CD4-positive, alpha-beta T cell treated with Interleukin-6 for 4 hours (primary cell): ENCODE measurements at regions not wholly inside any gene's neighbourhood (a gene's known extent, or its start where the extent isn't known, plus 50 kb on each side); places are given as distances from the start of the nearest gene placed in this dataset.

Source experiments
- DNase-seq: peaks from one replicate; pipeline ENCODE4 v3.0.0-alpha.2; 2020; ENCODE audit warnings: mixed read lengths

DNA sequence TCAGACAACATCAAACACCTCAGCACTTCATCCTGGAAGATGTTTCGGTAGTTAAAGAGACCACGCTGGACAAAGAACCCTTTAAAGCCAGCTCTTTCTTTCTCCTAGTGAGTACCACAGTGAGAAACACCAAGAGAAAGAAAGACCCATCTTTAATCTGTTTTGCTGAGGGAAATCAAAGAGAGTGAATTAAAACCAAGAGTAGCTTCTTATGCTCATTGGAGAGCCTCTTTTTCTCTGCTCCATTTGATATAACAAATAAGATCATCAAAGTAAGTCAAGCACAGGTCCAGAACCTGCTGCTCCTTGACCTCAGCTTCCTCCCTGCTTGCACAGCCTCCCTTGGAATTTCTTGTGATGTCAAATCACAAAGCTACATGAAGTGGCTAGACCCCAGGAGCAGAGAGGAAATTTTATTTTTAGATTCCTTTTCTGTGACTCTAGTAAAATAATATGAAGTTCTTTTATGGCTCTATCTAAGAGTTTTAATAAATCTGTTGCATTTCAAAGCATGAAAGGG is 436.4 kb downstream of the C3orf38 start:
- no peak for DNase-seq

DNA sequence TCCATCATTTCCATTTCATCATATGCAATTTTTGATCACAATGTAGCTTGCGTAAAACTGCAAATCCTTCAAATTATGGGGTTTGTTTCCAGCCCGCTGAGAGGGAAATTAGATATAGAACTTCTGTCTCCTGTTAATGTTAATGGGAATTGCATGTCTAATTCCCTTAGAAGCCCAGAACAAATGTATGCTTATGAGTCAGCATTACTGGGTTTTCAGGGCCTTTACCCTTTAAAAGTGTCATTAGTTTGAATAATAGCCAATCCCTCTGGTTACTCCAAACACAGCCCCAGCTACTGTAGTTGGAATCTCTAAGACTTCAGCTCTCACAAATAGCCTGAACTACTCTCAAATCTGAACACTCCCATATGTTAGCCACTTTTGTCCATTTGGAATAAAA is 439.4 kb downstream of the C3orf38 start:
- DNase-seq = no peak

GRCh38 chr3:88595026-88595425 is 445.3 kb downstream of the C3orf38 start:
- no peak for DNase-seq

GRCh38 chr3:88596451-88596850 is 446.7 kb downstream of the C3orf38 start:
- DNase-seq = no peak

- no peak for DNase-seq
These were observed 461.1 kb downstream of the C3orf38 start for GRCh38 chr3:88610820-88611219.

DNA sequence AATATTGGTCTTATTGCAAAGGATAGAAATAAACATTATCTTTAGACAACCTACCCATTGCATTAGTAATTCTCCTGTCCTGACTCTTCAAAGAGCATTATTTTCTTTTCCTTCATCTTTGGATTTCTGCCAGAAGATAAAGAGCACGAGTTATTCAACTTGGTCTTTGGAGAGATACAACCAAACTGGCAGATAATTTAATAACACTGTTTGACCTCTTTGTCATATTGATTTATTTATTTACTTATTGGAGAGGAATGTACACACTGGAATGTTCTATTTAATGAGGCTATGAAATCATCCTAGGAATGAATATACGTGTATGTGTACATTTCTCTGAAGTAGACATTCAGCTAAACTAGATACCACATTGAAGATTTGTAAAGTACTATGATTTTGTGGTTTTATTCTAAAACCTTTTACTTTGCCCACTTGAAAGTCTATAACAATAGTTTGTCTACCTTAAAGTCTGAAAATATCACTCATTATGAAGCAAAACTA is 462.1 kb downstream of the C3orf38 start:
- no peak for DNase-seq

DNA sequence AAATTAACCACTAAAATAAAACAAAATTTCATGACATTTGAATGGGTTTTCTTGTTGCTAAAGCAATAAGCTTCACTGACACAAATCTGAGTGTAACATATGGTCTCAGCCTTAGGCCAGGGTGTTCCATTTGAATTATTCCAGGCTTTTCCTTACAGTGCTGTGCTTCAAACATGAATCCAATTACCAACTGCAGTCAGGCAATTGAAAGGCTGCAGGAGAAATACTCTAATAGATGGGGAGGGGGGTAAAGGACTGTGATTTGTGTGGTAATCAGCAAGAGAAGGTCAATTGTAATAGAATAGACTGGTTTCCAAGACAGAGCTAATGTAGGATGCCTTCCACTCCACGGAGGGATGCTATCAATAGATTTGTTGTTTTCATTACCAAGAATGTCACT is 466.7 kb downstream of the C3orf38 start:
- no peak for DNase-seq

DNA sequence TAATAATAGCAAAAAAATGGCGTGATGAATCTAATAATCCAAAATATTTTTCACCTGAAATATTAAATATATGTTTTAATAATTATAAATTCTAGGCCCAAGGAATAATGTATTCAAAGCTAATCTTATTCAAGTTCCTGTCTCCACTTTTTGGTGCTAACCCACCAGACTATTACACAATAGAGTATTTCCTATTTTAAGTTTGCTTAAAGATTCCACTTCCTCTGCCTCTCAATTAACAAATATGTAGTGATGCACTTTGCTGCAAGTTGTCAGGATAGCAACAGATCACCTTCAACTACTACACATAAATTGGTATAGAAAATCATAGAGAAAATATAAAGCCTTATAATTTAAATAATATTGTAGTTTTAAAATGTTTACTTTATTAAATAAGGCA is 467.5 kb downstream of the C3orf38 start:
- DNase-seq = no peak

DNA sequence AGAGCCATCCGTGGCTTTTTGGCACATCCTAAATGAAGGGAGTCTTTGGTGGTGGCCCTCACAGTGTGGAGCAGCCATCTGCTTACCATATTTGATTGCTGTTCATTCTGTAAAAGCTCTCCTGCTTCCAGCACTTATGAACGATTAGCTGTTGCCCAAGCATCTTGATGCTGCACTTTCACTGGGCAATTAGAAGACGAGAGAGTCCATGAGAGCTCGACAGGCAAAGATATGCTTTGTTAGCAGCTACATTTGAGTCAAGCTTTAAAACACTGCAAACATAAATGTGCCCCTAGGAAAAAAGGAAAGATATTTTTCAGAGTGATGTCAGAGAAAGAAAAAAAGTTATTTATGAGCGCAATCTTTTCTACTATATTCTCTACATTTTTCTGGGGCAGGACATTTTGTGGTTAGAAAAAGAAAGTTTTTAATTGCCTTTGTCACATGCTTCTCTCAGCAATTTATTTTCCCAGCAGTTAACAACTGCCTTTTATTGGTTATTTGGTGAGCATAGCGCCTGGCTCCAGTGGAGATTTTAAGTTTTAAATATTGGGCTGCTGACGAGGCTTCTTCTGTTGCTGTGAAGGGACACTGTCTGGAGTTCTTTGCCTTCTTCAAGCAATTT is 468.4 kb downstream of the C3orf38 start:
- no peak for DNase-seq

- no peak for DNase-seq
These were observed 471.8 kb downstream of the C3orf38 start for GRCh38 chr3:88621586-88621985.

- no peak for DNase-seq
These were observed 473.9 kb downstream of the C3orf38 start for GRCh38 chr3:88623709-88624108.

DNA sequence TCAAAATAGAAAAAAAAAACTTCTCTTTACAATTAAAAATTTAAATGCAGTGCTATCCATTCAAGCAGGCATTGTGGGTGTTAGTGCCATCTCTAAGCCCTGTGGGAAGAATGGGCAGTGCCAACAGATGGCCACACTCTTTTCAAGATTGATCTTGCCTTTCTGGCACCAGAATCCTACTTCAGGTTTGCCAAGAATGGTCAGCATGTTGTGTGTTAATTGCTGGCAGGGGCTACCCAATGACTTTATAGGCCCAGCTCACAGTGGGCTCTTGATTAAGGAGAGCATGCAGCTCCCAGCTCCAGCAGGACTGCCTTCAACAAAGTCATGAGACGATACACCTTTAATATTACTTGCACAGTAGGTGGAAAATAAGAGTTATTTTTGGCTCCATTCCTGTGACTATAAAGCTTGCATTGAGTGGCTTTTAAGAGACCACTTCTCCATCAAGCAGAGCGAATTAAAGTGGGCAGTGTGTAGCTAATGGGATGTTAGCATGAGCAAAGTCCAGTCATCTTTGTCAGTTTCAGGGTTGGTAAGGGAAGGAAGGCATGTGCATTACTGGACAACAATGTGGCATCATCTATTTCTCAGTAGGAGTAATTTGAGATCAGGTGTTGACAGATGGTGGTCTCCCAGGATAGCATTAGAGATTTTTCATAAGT is 476.8 kb downstream of the C3orf38 start:
- DNase-seq = no peak

- no peak for DNase-seq
These were observed 478.5 kb upstream of the EPHA3 start for GRCh38 chr3:88628901-88629300.

- no peak for DNase-seq
These were observed 475.2 kb upstream of the EPHA3 start for GRCh38 chr3:88632226-88632625.

GRCh38 chr3:88640581-88640980 is 466.8 kb upstream of the EPHA3 start:
- DNase-seq = no peak

- DNase-seq = no peak
These were observed 466.3 kb upstream of the EPHA3 start for GRCh38 chr3:88641033-88641604.

DNA sequence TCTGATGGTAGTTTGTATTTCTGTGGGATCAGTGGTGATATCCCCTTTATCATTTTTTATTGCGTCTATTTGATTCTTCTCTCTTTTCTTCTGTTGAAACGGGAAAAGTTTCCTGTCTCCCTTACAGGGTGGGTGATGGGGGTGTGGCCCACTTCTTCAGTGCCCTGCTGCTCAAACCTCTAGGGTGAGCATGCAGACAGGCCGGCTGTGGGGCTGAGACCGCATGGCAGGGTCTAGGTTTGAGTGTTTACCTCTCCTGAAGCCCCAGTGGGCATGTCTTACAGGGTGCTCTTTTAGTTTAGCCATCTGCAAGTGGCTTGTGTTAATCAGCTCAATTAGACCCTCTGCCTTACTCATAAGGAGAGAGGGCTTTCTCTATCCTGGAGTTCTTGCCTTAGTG is 450.0 kb upstream of the EPHA3 start:
- DNase-seq = no peak

DNA sequence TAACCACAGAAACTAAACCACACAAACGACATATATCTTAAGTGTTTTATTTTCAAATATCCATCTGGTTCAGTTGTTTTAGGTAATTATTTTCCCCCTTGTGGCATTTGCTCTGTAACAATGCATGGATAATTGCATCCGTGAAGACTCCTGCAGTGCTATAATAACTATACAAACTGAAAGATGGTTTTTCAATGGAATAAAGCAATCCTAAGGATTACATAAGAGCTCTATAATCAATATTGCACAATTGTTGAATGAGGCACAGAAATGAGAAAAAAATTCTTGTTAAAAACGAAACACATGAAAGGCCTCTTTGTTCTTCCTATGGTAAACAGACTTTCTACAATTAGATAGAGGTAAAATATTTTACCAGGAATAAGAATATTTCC is 446.0 kb upstream of the EPHA3 start:
- DNase-seq = no peak

DNA sequence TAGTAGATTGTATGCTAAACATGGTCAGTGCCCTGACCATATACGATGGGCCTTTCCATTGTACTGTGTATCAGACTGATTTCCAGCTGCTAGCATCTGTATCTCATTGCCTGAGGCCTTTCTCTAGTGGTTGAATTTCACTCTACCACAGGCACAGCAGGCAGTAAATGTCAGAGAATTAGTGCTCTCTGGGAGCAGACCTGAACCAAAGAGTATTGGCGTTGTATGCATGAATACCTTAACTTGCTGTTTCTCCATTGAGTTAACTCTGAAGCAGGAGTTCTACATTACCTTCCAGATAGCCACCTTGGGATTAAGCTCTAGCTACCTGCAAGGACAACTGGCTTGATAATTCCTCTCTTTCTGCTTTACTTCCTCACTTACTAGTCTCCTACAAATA is 439.2 kb upstream of the EPHA3 start:
- DNase-seq = no peak

DNA sequence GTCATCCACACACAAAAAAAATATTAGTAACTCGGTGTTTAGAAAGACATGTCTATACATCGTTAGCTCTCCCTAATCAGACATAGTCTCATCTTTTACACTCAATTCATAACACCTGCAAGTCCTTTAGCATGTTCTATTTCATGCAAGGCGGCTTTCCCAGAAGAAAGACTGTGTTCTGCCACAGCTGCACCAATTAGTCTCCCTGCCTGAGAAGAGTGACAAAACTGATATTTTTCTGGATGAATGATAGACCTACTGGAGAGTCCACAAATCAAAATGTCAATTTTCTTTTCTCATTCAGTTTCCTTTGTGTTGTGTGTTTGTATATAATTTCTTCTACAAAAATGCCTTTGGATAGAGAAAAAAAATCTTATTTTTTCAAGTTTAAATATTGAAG is 435.8 kb upstream of the EPHA3 start:
- no peak for DNase-seq

- DNase-seq = no peak
These were observed 430.1 kb upstream of the EPHA3 start for GRCh38 chr3:88677298-88677697.

DNA sequence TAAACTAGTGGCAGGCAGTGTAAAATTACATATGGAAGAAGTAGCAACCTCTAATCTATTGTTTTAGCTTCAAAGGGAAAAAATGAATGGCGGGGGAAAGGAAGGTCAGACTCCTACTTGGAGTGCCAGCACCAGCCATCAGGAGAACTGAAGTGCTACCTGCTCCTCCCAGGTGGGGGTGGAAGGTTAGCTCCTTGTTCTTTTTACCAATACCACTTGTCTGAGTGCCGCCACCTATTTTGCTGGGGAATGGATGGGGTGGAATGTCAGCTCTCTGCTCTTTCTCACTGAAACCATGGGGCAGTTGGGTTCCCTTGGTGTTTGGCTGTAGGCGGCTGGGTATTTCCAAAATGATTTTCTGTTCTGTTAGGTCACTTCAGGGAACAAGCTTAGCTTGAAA is 428.7 kb upstream of the EPHA3 start:
- no peak for DNase-seq

DNA sequence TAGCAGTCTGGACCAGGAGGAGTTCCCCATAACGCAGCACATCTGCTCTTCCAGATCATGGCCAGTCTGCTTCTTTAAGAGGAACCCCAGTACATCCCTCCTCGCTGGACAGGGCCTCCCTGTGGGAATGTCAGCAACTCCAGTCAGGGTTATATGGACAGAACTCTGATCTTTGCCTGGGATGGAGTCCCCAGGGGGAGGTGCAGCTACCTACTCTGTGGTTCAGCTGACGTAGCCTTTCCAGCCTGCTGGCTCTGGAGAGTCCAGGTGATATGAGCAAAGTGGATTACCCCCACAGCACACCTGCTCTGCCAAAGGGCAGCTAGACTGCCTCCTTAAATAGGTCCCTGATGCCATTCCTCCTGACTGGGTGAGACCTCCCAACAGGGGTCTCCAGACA is 417.1 kb upstream of the EPHA3 start:
- DNase-seq = no peak

DNA sequence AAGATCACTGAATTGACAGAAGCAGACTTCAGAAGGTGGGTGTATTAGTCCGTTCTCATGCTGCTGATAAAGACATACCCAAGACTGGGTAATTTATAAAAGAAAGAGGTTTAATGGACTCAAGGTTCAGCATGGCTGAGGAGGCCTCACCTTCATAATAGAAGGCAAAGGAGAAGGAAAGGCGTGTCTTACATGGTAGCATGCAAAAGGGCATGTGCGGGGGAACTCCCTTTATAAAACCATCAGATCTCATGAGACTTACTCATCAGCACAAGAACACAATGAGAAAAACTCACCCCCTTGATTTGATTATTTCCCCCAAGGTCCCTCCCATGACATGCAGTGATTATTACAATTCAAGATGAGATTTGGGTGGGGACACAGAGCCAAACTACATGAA is 416.3 kb upstream of the EPHA3 start:
- no peak for DNase-seq
